ENCODE measurements at regions not wholly inside any gene's neighbourhood (a gene's known extent, or its start where the extent isn't known, plus 50 kb on each side); places are given as distances from the start of the nearest gene placed in this dataset.

GRCh38 chr2:103734911-103735310 is 973.1 kb downstream of the TMEM182 start:
- H3K4me1 ChIP-seq = no peaks in the 10 kb centered on the region
- TF ChIP-seq POLR2AphosphoS5 (IDR thresholded peaks at IDR 0.05) (no peak), POLR2A (IDR thresholded peaks at IDR 0.05) (no peak)
- no peak overlapping the region for H3K27ac ChIP-seq
- no peaks in the 10 kb centered on the region for H3K36me3 ChIP-seq
- no peak for DNase-seq
- no peaks in the 10 kb centered on the region for H3K27me3 ChIP-seq
- intact Hi-C loops (cut with DNase I) = no loop called here
- peaks cover 0 to 5% (median 3%) of the 10 kb centered on the region in 4 donors for H3K9me3 ChIP-seq
- H3K4me3 ChIP-seq = no peak overlapping the region

- 50 to 85% methylated on average over 3 of the region's 3 CpGs for WGBS, 2 donors
- Histone ChIP-seq H3K27me3 (no peaks in the 10 kb centered on the region), H3K36me3 (no peaks in the 10 kb centered on the region), H3K9me3 (peaks cover 0 to 5% (median 2%) of the 10 kb centered on the region in 4 donors), H3K4me3 (no peak overlapping the region), H3K27ac (no peak overlapping the region), H3K4me1 (no peaks in the 10 kb centered on the region)
- TF ChIP-seq EP300 (IDR thresholded peaks at IDR 0.05) (no peak), CTCF (IDR thresholded peaks at IDR 0.05) (no peak), POLR2AphosphoS5 (IDR thresholded peaks at IDR 0.05) (no peak), POLR2A (IDR thresholded peaks at IDR 0.05) (no peak)
- DNase-seq = no peak
- intact Hi-C loops (cut with DNase I) = no loop called here
Measured at GRCh38 chr2:103738108-103738507, 976.3 kb downstream of the TMEM182 start.

- Histone ChIP-seq H3K9me3 (peaks cover 0 to 4% (median 2%) of the 10 kb centered on the region in 4 donors), H3K4me3 (no peak overlapping the region), H3K4me1 (no peaks in the 10 kb centered on the region), H3K27ac (no peak overlapping the region), H3K27me3 (no peaks in the 10 kb centered on the region), H3K36me3 (no peaks in the 10 kb centered on the region)
- DNase-seq = no peak
- intact Hi-C loops (cut with DNase I) = no loop called here
- no peak for TF ChIP-seq CTCF (IDR thresholded peaks at IDR 0.05)
- TF ChIP-seq POLR2AphosphoS5 (IDR thresholded peaks at IDR 0.05) = no peak
- no peak for TF ChIP-seq POLR2A (IDR thresholded peaks at IDR 0.05)
- TF ChIP-seq EP300 (IDR thresholded peaks at IDR 0.05) = no peak
- 67 to 68% methylated on average over 1 of the region's 1 CpG for WGBS, 2 donors
Measured at GRCh38 chr2:103738606-103739005, 976.8 kb downstream of the TMEM182 start.

GRCh38 chr2:103739186-103739585 is 977.4 kb downstream of the TMEM182 start:
- Histone ChIP-seq H3K27me3 (no peaks in the 10 kb centered on the region), H3K9me3 (peaks cover 0 to 4% (median 0%) of the 10 kb centered on the region in 4 donors), H3K27ac (no peak overlapping the region), H3K4me1 (no peaks in the 10 kb centered on the region), H3K4me3 (no peak overlapping the region), H3K36me3 (no peaks in the 10 kb centered on the region)
- 85% methylated on average over 3 of the region's 3 CpGs for WGBS, 2 donors
- TF ChIP-seq EP300 (IDR thresholded peaks at IDR 0.05) (no peak), POLR2A (IDR thresholded peaks at IDR 0.05) (no peak), CTCF (IDR thresholded peaks at IDR 0.05) (no peak)
- intact Hi-C loops (cut with DNase I) = no loop called here
- DNase-seq = no peak

DNA sequence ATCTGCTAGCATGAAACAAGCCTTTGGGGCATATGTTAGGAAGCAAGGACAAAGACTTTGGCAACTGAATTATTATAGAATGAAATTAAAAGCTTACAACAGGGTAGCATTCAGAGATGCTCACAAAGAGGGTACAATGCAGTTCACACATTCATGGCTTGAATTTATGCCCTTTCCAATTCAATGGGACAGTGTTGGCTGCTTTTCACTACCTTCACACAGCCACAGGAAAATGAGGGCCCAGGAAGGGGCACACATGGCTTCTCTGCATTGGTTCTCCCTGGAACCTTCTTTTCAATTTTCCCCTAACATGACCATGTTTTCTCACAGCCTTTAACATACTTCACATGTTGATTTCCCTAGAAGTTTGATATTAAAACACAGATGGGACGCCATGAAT is 978.1 kb downstream of the TMEM182 start:
- TF ChIP-seq EP300 (IDR thresholded peaks at IDR 0.05) (no peak), POLR2A (IDR thresholded peaks at IDR 0.05) (no peak), POLR2AphosphoS5 (IDR thresholded peaks at IDR 0.05) (no peak)
- DNase-seq = no peak
- H3K4me3 ChIP-seq = no peak overlapping the region
- WGBS, 2 donors = 82 to 86% methylated on average over 1 of the region's 1 CpG
- peaks cover 0 to 2% (median 0%) of the 10 kb centered on the region in 4 donors for H3K9me3 ChIP-seq
- H3K27me3 ChIP-seq = no peaks in the 10 kb centered on the region
- no peaks in the 10 kb centered on the region for H3K4me1 ChIP-seq
- intact Hi-C loops (cut with DNase I) = no loop called here
- H3K36me3 ChIP-seq = no peaks in the 10 kb centered on the region
- no peak overlapping the region for H3K27ac ChIP-seq

DNA sequence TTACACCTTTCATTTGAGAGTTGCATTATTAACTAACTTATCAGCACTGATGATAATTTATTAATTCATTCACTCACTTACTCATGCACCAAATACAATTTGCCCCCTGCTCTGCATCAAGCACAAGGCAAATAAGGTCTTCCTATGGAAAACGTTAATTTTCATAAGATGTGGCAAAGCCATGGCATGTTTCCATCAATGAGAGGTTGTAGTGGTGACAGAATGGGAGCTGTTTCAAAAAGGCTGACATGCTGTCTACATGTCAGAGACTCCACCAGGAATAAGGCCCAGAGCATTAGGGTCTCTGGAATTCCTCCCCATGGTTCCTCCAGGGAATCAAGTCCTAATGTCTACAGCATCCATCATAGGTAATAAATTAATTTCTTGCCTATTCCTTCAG is 978.8 kb downstream of the TMEM182 start:
- no peak for DNase-seq
- intact Hi-C loops (cut with DNase I) = no loop called here
- no peak for TF ChIP-seq CTCF (IDR thresholded peaks at IDR 0.05)
- no peaks in the 10 kb centered on the region for H3K36me3 ChIP-seq
- H3K27ac ChIP-seq = no peak overlapping the region
- H3K27me3 ChIP-seq = no peaks in the 10 kb centered on the region
- no peaks in the 10 kb centered on the region for H3K9me3 ChIP-seq
- H3K4me3 ChIP-seq = no peak overlapping the region
- H3K4me1 ChIP-seq = no peaks in the 10 kb centered on the region
- 93% methylated on average over 1 of the region's 1 CpG for WGBS, 2 donors
